ENCODE measurements at regions not wholly inside any gene's neighbourhood (a gene's known extent, or its start where the extent isn't known, plus 50 kb on each side); places are given as distances from the start of the nearest gene placed in this dataset.

GRCh38 chr1:22277662-22278061, 134.8 kb upstream of the WNT4 start:
- H3K4me1 ChIP-seq (ENCODE audit: insufficient read depth, low read length) = no peaks in the 10 kb centered on the region
- no peaks in the 10 kb centered on the region for H3K36me3 ChIP-seq (ENCODE audit: insufficient read depth, low read length)
- H3K4me3 ChIP-seq (ENCODE audit: insufficient read depth, low read depth, low read length) = no peak overlapping the region
- no peak overlapping the region for H3K9ac ChIP-seq (ENCODE audit: low read length)
- H3K9me3 ChIP-seq (ENCODE audit: insufficient read depth, low read depth, low read length) = no peaks in the 10 kb centered on the region
- no peak overlapping the region for H3K4me2 ChIP-seq (ENCODE audit: low read length)
- no peak for TF ChIP-seq CTCF (IDR thresholded peaks at IDR 0.05; ENCODE audit: insufficient read depth, low read depth, low read length)
- no peak for TF ChIP-seq EZH2 (IDR thresholded peaks at IDR 0.05; ENCODE audit: insufficient read depth, low read length)
- Mint-ChIP-seq H3K27ac (ENCODE audit: unreplicated experiment) (no peak overlapping the region), H3K4me3 (ENCODE audit: unreplicated experiment) (no peak overlapping the region), H3K36me3 (ENCODE audit: low read depth, unreplicated experiment) (peaks cover 2% of the 10 kb centered on the region), H3K9me3 (ENCODE audit: unreplicated experiment) (peaks cover 13% of the 10 kb centered on the region), H3K4me1 (ENCODE audit: low read depth, unreplicated experiment) (no peaks in the 10 kb centered on the region), H3K27me3 (ENCODE audit: low read depth, unreplicated experiment) (peaks cover 56% of the 10 kb centered on the region)
- no peak for DNase-seq (ENCODE audit: low read depth)
- peaks cover 3% of the 10 kb centered on the region for H4K20me1 ChIP-seq (ENCODE audit: insufficient read depth, low read length)
- FAIRE-seq = no peak
- peaks cover 26% of the 10 kb centered on the region for H3K27me3 ChIP-seq (ENCODE audit: insufficient read depth, low read length)
- H3K79me2 ChIP-seq (ENCODE audit: insufficient read depth, low read length) = no peaks in the 10 kb centered on the region
- H2AFZ ChIP-seq (ENCODE audit: low read depth, low read length) = no peak overlapping the region
- no peak overlapping the region for H3K27ac ChIP-seq (ENCODE audit: low read depth, low read length)

GRCh38 chr1:22279735-22280134, 136.8 kb upstream of the WNT4 start:
- Histone ChIP-seq H3K4me2 (ENCODE audit: low read length) (no peak overlapping the region), H4K20me1 (ENCODE audit: insufficient read depth, low read length) (peaks cover 3% of the 10 kb centered on the region), H2AFZ (ENCODE audit: low read depth, low read length) (no peak overlapping the region), H3K9me3 (ENCODE audit: insufficient read depth, low read depth, low read length) (no peaks in the 10 kb centered on the region), H3K9ac (ENCODE audit: low read length) (no peak overlapping the region), H3K36me3 (ENCODE audit: insufficient read depth, low read length) (no peaks in the 10 kb centered on the region), H3K4me3 (ENCODE audit: insufficient read depth, low read depth, low read length) (no peak overlapping the region), H3K4me1 (ENCODE audit: insufficient read depth, low read length) (no peaks in the 10 kb centered on the region), H3K27me3 (ENCODE audit: insufficient read depth, low read length) (peaks cover 14% of the 10 kb centered on the region), H3K79me2 (ENCODE audit: insufficient read depth, low read length) (no peaks in the 10 kb centered on the region), H3K27ac (ENCODE audit: low read depth, low read length) (no peak overlapping the region)
- H3K27me3 Mint-ChIP-seq (ENCODE audit: low read depth, unreplicated experiment) = peaks cover 66% of the 10 kb centered on the region
- H3K9me3 Mint-ChIP-seq (ENCODE audit: unreplicated experiment) = peaks cover 13% of the 10 kb centered on the region
- H3K36me3 Mint-ChIP-seq (ENCODE audit: low read depth, unreplicated experiment) = peaks cover 2% of the 10 kb centered on the region
- no peak overlapping the region for H3K27ac Mint-ChIP-seq (ENCODE audit: unreplicated experiment)
- no peak for TF ChIP-seq EZH2 (IDR thresholded peaks at IDR 0.05; ENCODE audit: insufficient read depth, low read length)
- TF ChIP-seq CTCF (IDR thresholded peaks at IDR 0.05; ENCODE audit: insufficient read depth, low read depth, low read length) = no peak
- DNase-seq (ENCODE audit: low read depth) (no peak), FAIRE-seq (no peak)
- H3K4me1 Mint-ChIP-seq (ENCODE audit: low read depth, unreplicated experiment) = no peaks in the 10 kb centered on the region
- H3K4me3 Mint-ChIP-seq (ENCODE audit: unreplicated experiment) = no peak overlapping the region

- Mint-ChIP-seq H3K4me1 (ENCODE audit: low read depth, unreplicated experiment) (no peaks in the 10 kb centered on the region), H3K27me3 (ENCODE audit: low read depth, unreplicated experiment) (peaks cover 62% of the 10 kb centered on the region), H3K36me3 (ENCODE audit: low read depth, unreplicated experiment) (peaks cover 2% of the 10 kb centered on the region), H3K9me3 (ENCODE audit: unreplicated experiment) (peaks cover 13% of the 10 kb centered on the region), H3K4me3 (ENCODE audit: unreplicated experiment) (no peak overlapping the region), H3K27ac (ENCODE audit: unreplicated experiment) (no peak overlapping the region)
- H3K4me1 ChIP-seq (ENCODE audit: insufficient read depth, low read length) = no peaks in the 10 kb centered on the region
- DNase-seq (ENCODE audit: low read depth) (no peak), FAIRE-seq (no peak)
- no peaks in the 10 kb centered on the region for H3K36me3 ChIP-seq (ENCODE audit: insufficient read depth, low read length)
- H3K79me2 ChIP-seq (ENCODE audit: insufficient read depth, low read length) = no peaks in the 10 kb centered on the region
- no peaks in the 10 kb centered on the region for H3K9me3 ChIP-seq (ENCODE audit: insufficient read depth, low read depth, low read length)
- peaks cover 3% of the 10 kb centered on the region for H4K20me1 ChIP-seq (ENCODE audit: insufficient read depth, low read length)
- H2AFZ ChIP-seq (ENCODE audit: low read depth, low read length) = no peak overlapping the region
- no peak overlapping the region for H3K4me2 ChIP-seq (ENCODE audit: low read length)
- peaks cover 12% of the 10 kb centered on the region for H3K27me3 ChIP-seq (ENCODE audit: insufficient read depth, low read length)
- H3K27ac ChIP-seq (ENCODE audit: low read depth, low read length) = no peak overlapping the region
- H3K9ac ChIP-seq (ENCODE audit: low read length) = no peak overlapping the region
- TF ChIP-seq CTCF (IDR thresholded peaks at IDR 0.05; ENCODE audit: insufficient read depth, low read depth, low read length) = no peak
- no peak for TF ChIP-seq EZH2 (IDR thresholded peaks at IDR 0.05; ENCODE audit: insufficient read depth, low read length)
- H3K4me3 ChIP-seq (ENCODE audit: insufficient read depth, low read depth, low read length) = no peak overlapping the region
Measured at GRCh38 chr1:22280526-22280925, 137.6 kb upstream of the WNT4 start.
